ENCODE measurements at regions not wholly inside any gene's neighbourhood (a gene's known extent, or its start where the extent isn't known, plus 50 kb on each side); places are given as distances from the start of the nearest gene placed in this dataset.

- intact Hi-C loops (cut with DNase I) = no loop called here
- WGBS, 2 donors = 75 to 85% methylated on average over 2 of the region's 2 CpGs
- no peak overlapping the region for H3K4me3 ChIP-seq
- H3K4me1 ChIP-seq = no peaks in the 10 kb centered on the region
- ATAC-seq = no peak
- DNase-seq = no peak
- no peaks in the 10 kb centered on the region for H3K27me3 ChIP-seq
- H3K36me3 ChIP-seq = no peaks in the 10 kb centered on the region
- no peak overlapping the region for H3K27ac ChIP-seq
- TF ChIP-seq CTCF (IDR thresholded peaks at IDR 0.05) = no peak
- no peak for FAIRE-seq
- H3K9me3 ChIP-seq = no peaks in the 10 kb centered on the region
Observed at GRCh38 chr18:57910134-57910533, 107.0 kb upstream of the ATP8B1 start.

- peak in 1 of 4 donors; percentile 39 for ATAC-seq
- FAIRE-seq = no peak
- Histone ChIP-seq H3K36me3 (no peaks in the 10 kb centered on the region), H3K27ac (no peak overlapping the region), H3K9me3 (no peaks in the 10 kb centered on the region), H3K27me3 (no peaks in the 10 kb centered on the region), H3K4me3 (no peak overlapping the region), H3K4me1 (no peaks in the 10 kb centered on the region)
- no peak for DNase-seq
- intact Hi-C loops (cut with DNase I) = no loop called here
- no peak for TF ChIP-seq CTCF (IDR thresholded peaks at IDR 0.05)
- WGBS, 2 donors = 85 to 87% methylated on average over 7 of the region's 7 CpGs
Observed at GRCh38 chr18:57909620-57910019, 106.5 kb upstream of the ATP8B1 start.

- TF ChIP-seq CTCF (IDR thresholded peaks at IDR 0.05) = no peak
- H3K4me1 ChIP-seq = no peaks in the 10 kb centered on the region
- ATAC-seq = no peak
- H3K9me3 ChIP-seq = no peaks in the 10 kb centered on the region
- H3K36me3 ChIP-seq = no peaks in the 10 kb centered on the region
- no peak for DNase-seq
- no peak for FAIRE-seq
- intact Hi-C loops (cut with DNase I) = no loop called here
- WGBS, 2 donors = 56 to 68% methylated on average over 1 of the region's 1 CpG
- no peak overlapping the region for H3K4me3 ChIP-seq
- no peak overlapping the region for H3K27ac ChIP-seq
- H3K27me3 ChIP-seq = no peaks in the 10 kb centered on the region
Observed at GRCh38 chr18:57908092-57908491, 105.0 kb upstream of the ATP8B1 start.

- Histone ChIP-seq H3K27me3 (no peaks in the 10 kb centered on the region), H3K27ac (no peak overlapping the region), H3K36me3 (no peaks in the 10 kb centered on the region), H3K4me3 (no peak overlapping the region), H3K4me1 (no peaks in the 10 kb centered on the region), H3K9me3 (no peaks in the 10 kb centered on the region)
- TF ChIP-seq CTCF (IDR thresholded peaks at IDR 0.05) = no peak
- no peak for DNase-seq
- intact Hi-C loops (cut with DNase I) = no loop called here
- WGBS, 2 donors = 73 to 74% methylated on average over 4 of the region's 4 CpGs
- no peak for ATAC-seq
- no peak for FAIRE-seq
Observed at GRCh38 chr18:57907550-57907949, 104.4 kb upstream of the ATP8B1 start.

- 81 to 92% methylated on average over 5 of the region's 5 CpGs for WGBS, 2 donors
- no peak overlapping the region for H3K27ac ChIP-seq
- ATAC-seq (no peak), FAIRE-seq (no peak), DNase-seq (no peak)
- no peaks in the 10 kb centered on the region for H3K4me1 ChIP-seq
- TF ChIP-seq CTCF (IDR thresholded peaks at IDR 0.05) = no peak
- H3K36me3 ChIP-seq = no peaks in the 10 kb centered on the region
- no peaks in the 10 kb centered on the region for H3K27me3 ChIP-seq
- intact Hi-C loops (cut with DNase I) = no loop called here
- no peak overlapping the region for H3K4me3 ChIP-seq
- no peaks in the 10 kb centered on the region for H3K9me3 ChIP-seq
Observed at GRCh38 chr18:57906852-57907251, 103.7 kb upstream of the ATP8B1 start.

Data from pancreas (tissue), 10 donors.